GM19025 (cell line): ENCODE measurements at regions not wholly inside any gene's neighbourhood (a gene's known extent, or its start where the extent isn't known, plus 50 kb on each side); places are given as distances from the start of the nearest gene placed in this dataset.

ENCODE experiments used
- ATAC-seq: cut with Tn5 transposase; IDR thresholded peaks from one replicate; pipeline ENCODE4 v1.9.1; 2021; ENCODE audit warnings: mild to moderate bottlenecking, low read depth, moderate library complexity; ENCODE audit not compliant: unreplicated experiment

DNA sequence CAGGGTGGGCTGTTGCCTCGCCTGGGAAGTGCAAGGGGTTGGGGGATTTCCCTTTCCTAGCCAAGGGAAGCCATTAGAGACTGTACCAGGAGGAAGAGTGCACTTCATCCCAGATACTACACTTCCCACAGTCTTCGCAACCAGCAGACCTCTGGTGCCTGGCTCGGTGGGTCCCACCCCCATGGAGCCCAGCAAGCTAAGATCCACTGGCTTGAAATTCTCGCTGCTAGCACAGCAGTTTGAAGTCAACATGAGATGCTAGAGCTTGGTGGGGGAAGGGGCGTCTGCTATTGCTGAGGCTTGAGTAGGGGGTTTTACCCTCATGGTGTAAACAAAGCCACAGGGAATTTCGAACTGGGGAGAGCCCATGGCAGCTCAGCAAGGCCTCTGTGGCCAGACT, 586.4 kb downstream of the HTR1A start:
- no peak for ATAC-seq

DNA sequence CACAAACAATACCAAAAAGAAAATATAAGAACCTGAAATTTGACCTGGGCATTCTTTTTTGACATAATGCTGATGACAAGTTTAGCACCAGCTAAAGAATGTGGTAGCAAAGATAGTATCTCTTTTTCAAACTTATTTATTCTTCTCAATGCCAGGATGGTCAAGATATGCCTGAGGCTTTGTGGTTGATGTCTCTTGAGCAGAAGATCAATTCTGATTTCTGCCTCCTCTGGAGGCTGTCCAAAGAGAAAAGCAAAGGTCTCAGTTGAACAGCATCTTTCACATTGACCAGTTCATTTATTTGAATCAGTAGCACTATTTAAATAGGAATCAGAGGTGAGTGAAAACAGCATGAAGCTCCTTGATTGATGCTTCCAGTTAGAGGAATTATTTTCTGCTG, 588.2 kb downstream of the HTR1A start:
- no peak for ATAC-seq

DNA sequence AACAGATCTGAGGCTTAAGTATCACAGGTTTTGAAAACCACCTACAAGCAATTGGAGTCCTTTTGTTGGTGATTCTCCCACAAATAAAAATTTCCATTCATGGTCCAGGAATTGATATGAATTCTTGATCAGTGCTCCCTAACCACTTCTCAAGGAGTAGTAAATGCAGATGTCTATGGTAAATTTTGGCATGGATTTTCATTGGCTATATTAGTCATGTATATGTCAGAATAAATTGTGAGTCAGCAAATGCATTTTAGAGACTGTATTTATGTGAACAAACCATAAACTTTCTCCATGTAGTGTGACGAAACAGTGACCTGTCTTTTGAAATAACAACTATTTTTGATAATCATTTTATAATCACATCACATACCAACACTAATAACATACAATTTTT, 611.1 kb downstream of the HTR1A start:
- no peak for ATAC-seq

DNA sequence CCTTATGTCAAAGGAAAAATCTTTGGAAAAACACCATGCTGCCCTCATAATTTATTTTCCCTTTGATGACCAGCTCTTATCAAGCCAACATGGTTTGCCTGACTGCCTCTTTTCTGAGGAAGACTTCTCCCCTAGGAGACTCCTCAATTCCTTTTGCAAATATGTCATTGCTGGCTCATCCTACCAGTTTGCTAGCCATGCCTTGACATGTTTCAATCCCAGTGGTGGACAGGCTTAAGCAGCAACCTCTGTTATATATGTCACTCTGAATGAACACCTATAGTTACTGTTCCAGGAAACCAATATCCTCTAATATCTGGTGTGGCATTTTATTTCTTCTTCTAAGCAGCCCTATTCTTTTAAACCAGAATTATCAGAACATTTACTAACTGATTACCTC, 615.8 kb downstream of the HTR1A start:
- ATAC-seq: no peak

DNA sequence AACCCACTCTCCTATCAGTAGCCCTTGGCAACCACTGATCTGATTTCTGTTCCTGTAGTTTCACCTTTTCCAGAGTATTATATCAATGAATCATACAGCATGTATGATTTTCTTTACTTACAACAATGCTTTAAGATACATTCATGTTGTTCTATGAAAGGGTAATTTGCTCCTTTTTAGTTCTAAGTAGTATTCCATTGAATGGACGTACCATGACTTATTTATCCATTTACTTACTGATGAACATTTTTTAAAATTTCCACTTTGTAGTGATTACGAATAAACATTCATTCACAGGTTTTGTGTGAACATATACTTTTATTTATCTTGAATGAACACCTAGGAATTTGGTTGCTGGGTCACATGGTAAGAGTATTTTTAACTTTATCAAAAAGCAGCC, 620.8 kb downstream of the HTR1A start:
- no peak for ATAC-seq

DNA sequence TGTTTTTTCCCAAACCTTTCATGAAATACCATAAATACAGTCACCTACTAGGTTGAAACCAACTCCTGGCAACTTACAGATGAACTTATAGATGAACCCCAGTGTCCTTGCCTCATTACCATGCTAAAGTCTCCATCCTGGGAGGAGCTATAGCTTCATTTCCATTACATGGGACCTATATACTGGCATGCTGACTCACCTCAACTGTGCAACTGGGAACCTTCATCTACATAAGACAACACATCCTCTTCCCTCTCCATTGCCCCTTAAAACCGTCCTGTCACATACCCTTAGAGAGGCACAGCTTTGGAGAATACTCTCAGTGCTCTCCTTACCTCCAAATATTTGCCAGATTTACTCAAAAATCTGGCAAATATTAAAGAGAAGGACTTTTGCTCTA, 638.3 kb downstream of the HTR1A start:
- no peak for ATAC-seq

DNA sequence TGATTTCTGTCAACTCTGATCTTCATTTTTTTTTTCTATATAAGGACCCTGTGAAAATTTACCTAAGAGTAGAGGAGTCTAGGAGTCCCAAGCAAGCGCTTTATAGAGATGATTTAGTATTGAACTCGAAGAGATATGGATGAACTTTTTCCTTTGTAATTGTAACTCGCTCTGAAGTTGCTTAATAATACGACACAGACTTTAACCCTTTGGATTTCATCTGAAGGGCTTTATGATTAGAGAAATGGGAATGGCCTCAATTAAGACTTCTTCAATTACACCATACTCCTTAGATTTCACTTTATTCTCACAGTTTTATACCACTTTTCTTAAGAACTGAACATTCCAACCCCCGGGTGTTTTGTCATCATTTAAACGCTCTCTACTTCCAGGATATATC, 647.7 kb downstream of the HTR1A start:
- ATAC-seq: no peak

DNA sequence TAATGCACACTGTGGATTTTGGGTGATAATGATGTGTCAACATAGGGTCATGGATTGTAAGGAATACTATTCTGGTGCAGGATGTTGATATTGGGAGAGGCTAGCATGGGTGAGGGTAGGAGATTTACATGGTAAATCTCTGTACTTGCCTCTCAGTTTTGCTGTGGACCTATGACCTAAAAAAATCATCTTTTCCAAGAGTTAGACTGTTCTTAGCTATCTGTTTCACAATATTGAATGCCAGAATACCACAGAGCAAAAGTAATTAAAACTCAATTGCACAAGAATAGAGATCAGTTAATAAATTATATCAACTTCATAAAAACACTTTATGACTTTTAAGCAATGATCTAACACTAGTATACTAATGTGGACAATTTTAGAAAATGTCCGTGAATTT, 651.6 kb downstream of the HTR1A start:
- no peak for ATAC-seq

DNA sequence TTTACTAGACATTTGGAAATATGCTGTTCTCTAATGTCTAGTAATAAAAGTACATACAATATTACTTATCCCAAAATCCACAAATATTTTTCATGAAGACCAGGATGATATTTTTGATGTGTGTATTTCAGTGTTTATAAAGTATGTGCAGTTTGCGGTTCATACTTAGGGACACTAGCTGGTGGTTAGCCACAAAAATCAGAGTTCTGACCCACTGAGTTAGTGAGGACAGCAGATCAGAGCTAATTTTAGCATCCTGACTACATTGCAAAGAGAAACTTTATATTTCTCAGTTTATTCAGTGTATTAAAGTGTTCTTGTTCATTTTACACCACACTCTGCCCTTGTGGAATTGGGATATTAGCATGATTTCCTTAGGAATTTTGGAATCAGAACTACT, 655.3 kb downstream of the HTR1A start:
- ATAC-seq: no peak

DNA sequence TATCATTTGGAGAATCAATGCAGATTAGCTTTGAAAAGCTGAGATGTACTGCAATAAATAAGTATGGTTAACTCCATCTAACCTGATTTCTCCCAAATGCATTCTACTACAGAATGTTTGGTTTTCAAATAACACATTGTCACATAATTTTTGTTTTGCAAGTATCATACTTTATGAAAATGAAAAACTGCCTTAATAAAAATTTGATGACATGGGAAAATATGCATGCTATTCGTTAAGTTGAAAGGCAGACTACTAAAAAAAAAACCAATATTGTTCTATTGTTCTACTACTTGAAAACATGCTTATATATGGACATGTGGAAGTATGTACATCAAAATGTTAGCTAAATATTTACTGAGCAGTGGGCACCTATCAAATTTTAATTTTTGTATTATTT, 668.9 kb downstream of the HTR1A start:
- ATAC-seq: no peak

DNA sequence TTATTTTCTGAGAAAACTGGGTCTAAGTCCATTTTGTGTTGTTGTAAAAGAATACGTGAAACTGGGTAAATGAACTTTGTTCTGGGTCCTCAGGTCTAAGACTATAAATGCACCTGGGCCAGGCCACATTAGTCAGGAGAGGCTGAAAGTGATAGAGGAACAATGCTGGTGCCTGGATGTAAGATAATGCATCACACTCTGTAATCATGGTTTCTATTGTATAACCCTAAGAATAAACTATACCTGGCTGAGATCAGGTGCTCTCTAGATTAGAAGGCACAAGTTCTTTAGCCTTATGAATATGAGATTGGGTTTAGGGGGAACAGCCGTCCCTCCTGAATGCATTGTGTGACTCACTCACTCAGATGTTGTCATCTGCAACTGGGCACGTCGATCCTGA, 675.5 kb downstream of the HTR1A start:
- no peak for ATAC-seq

DNA sequence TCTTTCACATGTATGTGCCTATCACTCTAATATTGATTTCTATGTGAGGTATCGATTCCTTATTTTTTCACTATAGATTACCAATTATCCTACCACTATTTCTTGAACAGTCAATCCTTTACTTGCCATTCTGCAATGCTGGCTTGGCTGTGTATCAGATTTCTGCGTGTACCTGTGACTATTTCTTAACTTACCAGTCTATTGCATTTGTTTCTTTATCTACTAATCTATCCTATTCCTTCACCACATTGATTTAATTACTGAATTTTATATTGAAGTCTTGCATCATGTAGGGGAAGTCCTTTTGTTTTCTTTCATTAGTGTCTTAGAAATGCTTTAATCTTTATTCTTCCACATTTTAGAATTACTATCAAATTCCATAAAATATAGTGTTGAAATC, 684.8 kb downstream of the LRRC70 start:
- no peak for ATAC-seq

DNA sequence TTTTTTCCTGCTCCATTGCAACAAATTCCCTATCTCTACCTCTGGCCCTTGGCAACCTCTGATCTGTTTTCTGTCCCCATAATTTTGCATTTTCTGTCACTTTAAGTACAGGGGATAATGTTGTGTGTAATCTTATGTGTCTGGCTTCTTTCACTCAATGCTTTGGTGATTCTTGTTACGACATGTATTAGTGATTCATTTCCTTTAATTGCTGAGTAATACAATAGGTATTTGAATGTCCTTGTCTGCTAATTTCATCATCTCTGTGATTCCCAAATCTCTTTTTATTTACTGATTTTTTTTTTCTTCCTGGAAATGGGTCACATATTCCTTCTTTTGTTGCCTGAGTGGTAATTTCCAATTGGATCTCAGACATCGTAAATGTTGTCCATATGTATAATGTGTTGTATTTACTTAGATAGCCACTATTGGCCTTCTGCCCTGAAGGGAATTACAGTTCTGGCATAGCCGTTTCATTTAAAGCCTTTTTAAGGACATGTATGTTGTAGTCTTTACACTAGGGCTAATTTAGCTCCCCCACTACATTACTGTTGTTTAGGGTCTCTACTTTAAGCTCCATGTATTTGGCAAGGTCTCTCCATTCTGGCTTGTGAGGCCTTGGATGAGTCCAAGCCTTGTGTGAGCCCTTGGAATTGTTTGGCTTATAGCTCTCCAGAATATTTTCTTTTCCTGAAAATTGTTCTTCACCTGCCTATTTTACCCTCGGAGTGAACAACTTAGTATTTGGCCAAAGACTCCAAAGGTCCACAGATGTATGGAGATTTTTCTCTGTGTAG, 683.8 kb downstream of the LRRC70 start:
- ATAC-seq: no peak

DNA sequence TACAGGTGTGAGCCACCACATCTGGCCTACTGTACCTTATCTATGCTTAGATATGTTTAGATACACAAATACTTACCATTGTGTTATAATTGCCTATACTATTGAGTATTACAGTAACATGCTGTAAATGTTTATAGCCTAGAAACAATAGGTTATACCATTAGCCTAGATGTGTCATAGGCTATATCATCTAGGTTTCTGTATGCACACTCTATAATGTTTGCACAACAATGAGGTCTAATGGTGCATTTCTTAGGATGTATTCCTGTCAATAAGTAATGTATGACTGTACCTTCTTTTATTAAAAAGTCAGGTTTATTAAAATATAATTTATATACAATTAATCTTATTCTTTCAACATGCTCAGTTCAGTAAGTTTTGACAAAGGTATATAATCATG, 683.1 kb downstream of the LRRC70 start:
- no peak for ATAC-seq

DNA sequence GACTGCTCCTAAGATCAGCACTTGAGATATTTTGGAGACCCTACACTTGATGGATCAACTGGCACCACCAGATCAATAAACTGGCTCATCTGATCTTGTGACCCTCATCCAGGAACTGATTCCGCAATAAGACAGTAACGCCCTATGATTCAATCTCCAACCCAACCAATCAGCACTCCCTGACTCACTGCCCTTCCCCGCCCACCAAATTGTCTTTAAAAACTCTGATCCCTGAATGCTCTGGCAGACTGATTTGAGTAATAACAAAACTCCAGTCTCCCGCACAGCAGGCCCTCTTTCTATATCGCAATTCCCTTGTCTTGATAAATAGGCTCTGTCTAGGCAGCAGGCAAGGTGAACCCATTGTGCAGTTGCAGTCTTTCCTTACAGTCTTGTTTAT, 677.0 kb downstream of the LRRC70 start:
- ATAC-seq: no peak

DNA sequence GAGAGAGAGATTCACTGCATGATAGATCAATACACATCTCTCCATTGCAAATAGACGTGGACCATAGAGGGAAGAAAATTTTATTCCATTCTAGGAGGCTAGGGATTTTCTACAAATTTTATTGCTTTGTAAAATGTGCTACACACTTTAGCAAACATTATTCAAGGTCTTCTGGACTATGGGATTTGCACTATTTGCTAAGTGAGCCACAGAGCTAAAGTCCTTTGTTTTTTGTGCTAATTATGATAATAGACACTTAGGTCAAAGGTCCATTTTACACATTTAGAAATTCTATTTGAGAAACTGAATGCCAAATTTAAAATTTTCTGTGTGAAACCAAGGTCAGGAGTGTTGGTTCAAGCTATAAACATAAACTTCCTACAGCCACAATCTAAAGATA, 672.3 kb downstream of the LRRC70 start:
- no peak for ATAC-seq

DNA sequence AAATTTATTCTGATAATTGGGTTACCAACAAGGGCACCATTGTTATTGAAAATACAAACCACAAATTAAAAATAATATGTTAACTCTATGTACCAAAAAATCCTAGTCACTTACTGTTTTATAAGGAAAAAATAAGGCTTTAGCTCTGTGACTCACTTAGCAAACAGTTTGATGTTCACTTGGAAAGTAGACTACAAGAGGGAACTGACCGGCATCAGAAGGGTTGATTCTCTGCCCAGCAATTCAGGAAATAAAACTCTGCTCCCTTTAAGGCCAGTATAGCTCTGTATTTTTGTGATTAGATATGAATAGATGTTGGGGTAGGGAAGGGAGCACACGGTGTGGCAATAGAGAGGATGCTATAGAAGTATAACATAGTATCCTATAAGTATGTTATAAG, 671.3 kb downstream of the LRRC70 start:
- ATAC-seq: no peak

DNA sequence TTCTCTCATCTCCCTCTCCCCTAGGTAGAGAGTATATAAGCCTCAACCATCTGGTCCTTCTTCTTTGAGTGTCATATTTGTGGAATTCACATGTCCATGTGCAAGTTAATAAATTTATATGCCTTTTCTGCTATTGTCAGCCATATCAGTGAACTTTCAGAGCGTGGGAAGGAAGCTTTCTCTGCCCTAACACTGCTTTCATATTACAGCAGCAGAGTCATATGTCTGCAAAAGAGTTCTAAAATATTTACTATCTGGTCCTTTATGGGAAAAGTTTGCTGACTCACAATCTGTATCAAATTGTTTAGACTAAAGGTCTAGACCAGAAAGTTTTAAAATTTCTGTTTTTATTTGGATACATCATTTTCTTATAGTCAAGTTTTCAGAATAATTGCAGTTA, 669.0 kb downstream of the LRRC70 start:
- ATAC-seq: no peak

DNA sequence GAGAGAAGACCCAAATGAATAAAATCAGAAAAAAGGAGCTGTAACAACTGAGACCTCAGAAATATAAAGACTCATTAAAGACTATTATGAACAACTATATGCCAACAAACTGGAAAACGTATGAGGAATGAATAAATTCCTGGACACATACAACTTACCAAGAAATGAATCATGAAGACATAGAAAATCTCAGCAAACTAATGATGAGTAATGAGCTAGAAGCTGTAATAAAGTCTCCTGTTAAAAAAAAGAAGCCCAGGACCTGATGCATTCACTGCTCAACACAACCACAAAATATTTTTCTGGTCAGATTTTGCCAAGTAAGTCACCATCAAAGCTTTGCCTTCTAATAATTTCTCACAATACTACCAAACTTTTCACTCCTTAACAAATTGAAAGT, 666.7 kb downstream of the LRRC70 start:
- no peak for ATAC-seq

DNA sequence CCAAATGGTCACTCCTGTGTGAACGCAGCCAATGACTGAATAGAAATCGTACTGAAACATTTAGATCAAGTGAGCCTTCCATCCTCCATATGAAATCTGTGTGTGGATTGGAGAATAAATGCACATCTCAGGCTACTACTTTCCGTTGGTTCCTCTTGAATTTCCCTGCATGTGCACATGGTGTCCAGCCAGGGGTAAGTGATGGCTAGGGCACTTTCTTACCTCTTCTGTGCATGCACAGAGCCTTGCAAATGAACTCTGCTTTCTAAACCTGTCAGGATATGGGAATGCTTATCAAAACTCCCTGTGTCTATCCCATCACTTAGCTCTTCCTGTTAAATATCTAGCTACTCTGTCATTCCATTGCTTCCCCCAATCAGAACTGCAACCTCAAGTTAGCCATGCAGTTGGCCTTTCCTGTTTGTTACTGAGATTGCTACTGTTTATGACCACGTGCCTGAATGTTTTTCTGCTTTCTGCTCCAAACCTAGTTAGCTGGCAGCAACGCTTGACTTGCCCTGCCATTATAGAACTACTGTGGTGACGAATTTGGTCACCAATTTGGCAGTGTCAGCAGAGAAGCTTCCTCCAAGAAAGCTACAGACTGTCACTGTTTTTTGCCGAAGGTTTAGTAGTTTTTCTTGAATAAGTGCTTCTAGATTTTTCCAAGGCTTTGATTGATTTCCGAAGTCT, 661.6 kb downstream of the LRRC70 start:
- ATAC-seq: no peak

DNA sequence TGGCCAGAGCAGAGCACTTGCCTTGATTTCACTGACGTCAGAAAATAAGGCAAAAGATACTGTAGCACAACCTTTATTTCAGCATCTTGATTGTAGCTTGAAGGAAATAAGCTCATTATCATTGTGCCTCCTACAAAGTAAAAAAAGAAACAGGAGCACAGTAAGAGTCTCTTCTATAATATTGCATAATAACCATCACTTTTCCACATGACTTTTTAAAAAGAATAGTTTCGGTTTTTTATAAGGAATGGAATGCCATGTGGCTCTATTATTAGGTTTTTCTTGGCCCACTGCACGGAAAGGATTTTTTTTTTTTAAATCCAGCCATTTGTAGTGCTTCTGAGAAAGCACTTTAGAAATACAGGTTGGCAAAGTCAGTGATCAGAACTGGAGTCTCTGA, 655.3 kb downstream of the LRRC70 start:
- no peak for ATAC-seq

DNA sequence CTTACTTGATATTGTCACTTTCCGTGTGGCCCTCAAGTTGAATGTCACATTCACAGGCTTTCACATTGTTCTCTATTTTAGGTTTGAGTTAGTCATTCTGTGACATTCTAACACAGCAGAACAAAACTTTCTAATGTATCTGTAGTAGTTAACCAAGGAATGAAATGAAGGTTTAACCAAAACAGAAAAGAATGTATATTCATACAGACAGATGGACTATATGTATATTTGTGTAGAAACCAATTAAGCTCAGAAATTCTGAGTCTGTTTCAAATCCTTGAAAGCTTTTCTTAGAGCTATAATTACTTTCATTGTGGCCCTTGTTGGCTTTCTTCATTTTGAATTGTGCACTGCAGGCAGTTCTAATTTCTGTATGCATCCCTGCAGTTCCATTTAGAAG, 654.7 kb downstream of the LRRC70 start:
- no peak for ATAC-seq
